LNCaP clone FGC (cell line): ENCODE measurements at regions not wholly inside any gene's neighbourhood (a gene's known extent, or its start where the extent isn't known, plus 50 kb on each side); places are given as distances from the start of the nearest gene placed in this dataset.

ENCODE experiments used
- DNase-seq: peaks from one replicate; pipeline ENCODE4 v3.0.0-alpha.2; 2011; ENCODE audit warnings: low read depth
- H3K4me3 ChIP-seq: 2 replicates; pipeline ENCODE4 v1.5.1; 2011; ENCODE audit warnings: mild to moderate bottlenecking, low read depth, low read length, control low read depth
- CTCF ChIP-seq: IDR thresholded peaks from 2 replicates; pipeline ENCODE4 v1.5.1; 2012; ENCODE audit warnings: mild to moderate bottlenecking; ENCODE audit not compliant: control insufficient read depth, insufficient read depth; ENCODE audit errors: extremely low read depth

- TF ChIP-seq CTCF, result no peak
- DNase-seq, result no peak
- no peak overlapping the region for H3K4me3 ChIP-seq
Observed at GRCh38 chr11:110874437-110875030, 162.3 kb upstream of the ARHGAP20 start.

GRCh38 chr11:110873975-110874374 is 161.7 kb upstream of the ARHGAP20 start:
- no peak for DNase-seq
- no peak for TF ChIP-seq CTCF

DNA sequence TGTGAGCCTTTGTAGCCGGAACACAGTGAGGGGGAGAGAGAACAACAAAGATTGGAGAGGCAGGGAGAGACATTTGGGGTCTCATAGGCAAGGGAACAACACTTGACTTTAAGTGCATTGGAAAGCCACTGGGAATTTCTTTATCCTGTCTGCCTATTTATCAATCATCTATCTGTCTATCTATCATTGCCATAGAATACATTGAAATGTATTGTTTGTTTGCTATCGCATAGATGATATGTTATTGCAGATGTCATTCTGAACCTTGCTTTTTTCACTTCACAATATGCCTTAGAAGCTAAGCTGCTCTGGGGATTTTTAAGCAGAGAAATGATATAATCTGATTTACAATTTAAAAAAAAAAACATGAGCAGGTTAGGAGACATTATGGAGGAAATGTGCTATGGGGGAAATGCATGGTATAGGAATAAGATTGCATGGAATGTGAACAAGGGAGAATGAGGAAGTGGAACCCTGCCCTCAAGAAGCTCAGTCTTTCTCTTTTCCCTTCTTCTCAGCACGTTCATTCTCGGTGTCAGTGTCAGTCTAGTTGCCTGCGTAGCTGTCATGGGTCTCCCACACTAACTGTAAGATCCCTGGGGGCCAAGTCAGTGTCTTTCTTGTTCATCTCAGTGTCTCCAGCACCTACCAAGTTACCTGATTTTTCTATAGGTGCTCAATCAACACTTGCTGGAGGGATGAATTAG is 158.7 kb upstream of the ARHGAP20 start:
- no peak for TF ChIP-seq CTCF
- no peak overlapping the region for H3K4me3 ChIP-seq
- no peak for DNase-seq

More at GRCh38 chr11:110873975-110874374, 161.7 kb upstream of the ARHGAP20 start:
- no peak overlapping the region for H3K4me3 ChIP-seq

DNA sequence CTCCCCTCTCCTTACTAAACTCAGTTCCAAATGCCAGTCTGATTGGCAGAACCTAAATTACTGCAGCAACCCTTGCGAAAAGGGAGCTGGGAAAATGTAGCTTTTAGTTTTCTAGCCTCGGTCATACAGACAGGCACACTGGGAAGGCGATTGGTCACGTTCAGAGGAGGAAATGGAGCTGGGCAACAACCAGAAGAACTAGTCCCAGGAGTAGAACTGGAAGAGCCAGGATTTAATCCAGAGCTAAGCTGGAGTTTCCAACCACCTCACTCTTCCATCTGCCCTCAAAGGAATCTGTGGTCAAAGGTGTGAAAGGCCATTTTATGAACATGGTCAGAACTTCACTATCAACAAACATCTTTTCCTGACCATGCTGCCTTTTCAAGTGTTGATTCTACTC is 155.7 kb upstream of the ARHGAP20 start:
- DNase-seq, result no peak
- TF ChIP-seq CTCF, result no peak
- H3K4me3 ChIP-seq, result no peak overlapping the region

GRCh38 chr11:110866081-110866480 is 153.8 kb upstream of the ARHGAP20 start:
- no peak for DNase-seq
- no peak overlapping the region for H3K4me3 ChIP-seq
- no peak for TF ChIP-seq CTCF

- no peak overlapping the region for H3K4me3 ChIP-seq
- no peak for TF ChIP-seq CTCF
- no peak for DNase-seq
Observed at GRCh38 chr11:110862407-110862806, 150.2 kb upstream of the ARHGAP20 start.

DNA sequence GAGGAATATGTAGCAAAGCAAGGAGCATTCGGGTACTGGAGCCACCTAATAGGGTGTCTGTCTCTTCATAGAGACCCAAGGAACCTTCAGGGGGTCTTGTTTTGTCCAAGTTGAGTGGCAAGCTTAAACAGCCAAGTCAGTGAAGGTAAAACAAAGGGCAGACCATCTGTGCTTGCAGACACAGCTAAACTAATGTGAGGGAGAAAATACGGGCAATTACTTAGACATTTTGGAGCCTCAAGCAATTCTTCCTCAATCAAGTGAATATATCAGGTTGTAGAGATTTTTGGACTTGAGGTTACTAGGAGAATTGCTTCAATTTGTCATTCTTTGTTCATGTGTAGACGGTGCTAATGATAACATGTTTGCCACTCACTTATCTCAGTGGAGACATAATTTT is 148.2 kb upstream of the ARHGAP20 start:
- DNase-seq, result no peak
- TF ChIP-seq CTCF, result no peak
- H3K4me3 ChIP-seq, result no peak overlapping the region
